GM21447 (cell line): ENCODE measurements at regions not wholly inside any gene's neighbourhood (a gene's known extent, or its start where the extent isn't known, plus 50 kb on each side); places are given as distances from the start of the nearest gene placed in this dataset.

Experiments
- ATAC-seq: cut with Tn5 transposase; IDR thresholded peaks from one replicate; pipeline ENCODE4 v1.9.1; 2021; ENCODE audit not compliant: unreplicated experiment

GRCh38 chr5:39502704-39503103 is 77.9 kb upstream of the DAB2 start:
- ATAC-seq = no peak

GRCh38 chr5:39501397-39501796 is 76.6 kb upstream of the DAB2 start:
- ATAC-seq = no peak

- ATAC-seq = no peak
These were observed 75.9 kb upstream of the DAB2 start for GRCh38 chr5:39500551-39501175.

- no peak for ATAC-seq
These were observed 73.6 kb upstream of the DAB2 start for GRCh38 chr5:39498278-39498952.

- ATAC-seq = no peak
These were observed 72.5 kb upstream of the DAB2 start for GRCh38 chr5:39497322-39497721.

- ATAC-seq = no peak
These were observed 70.4 kb upstream of the DAB2 start for GRCh38 chr5:39495227-39495626.

GRCh38 chr5:39494534-39494933 is 69.8 kb upstream of the DAB2 start:
- no peak for ATAC-seq

- ATAC-seq = no peak
These were observed 69.3 kb upstream of the DAB2 start for GRCh38 chr5:39494107-39494510.

- ATAC-seq = no peak
These were observed 66.4 kb upstream of the DAB2 start for GRCh38 chr5:39491210-39491609.

- no peak for ATAC-seq
These were observed 64.5 kb upstream of the DAB2 start for GRCh38 chr5:39489263-39489662.

GRCh38 chr5:39486790-39487189 is 62.0 kb upstream of the DAB2 start:
- ATAC-seq = no peak

- ATAC-seq = no peak
These were observed 61.6 kb upstream of the DAB2 start for GRCh38 chr5:39486361-39486760.

- ATAC-seq = no peak
These were observed 60.3 kb upstream of the DAB2 start for GRCh38 chr5:39485079-39485478.

- no peak for ATAC-seq
These were observed 59.9 kb upstream of the DAB2 start for GRCh38 chr5:39484673-39485072.

GRCh38 chr5:39482098-39482497 is 57.3 kb upstream of the DAB2 start:
- no peak for ATAC-seq

- no peak for ATAC-seq
These were observed 54.8 kb upstream of the DAB2 start for GRCh38 chr5:39479537-39479936.

- ATAC-seq = no peak
These were observed 54.1 kb upstream of the DAB2 start for GRCh38 chr5:39478863-39479262.

- ATAC-seq = no peak
These were observed 52.1 kb upstream of the DAB2 start for GRCh38 chr5:39476843-39477220.

- no peak for ATAC-seq
These were observed 51.4 kb upstream of the DAB2 start for GRCh38 chr5:39475881-39476842.

GRCh38 chr5:39475159-39475571 is 50.4 kb upstream of the DAB2 start:
- ATAC-seq = no peak
